GM21390 (cell line): ENCODE measurements at regions not wholly inside any gene's neighbourhood (a gene's known extent, or its start where the extent isn't known, plus 50 kb on each side); places are given as distances from the start of the nearest gene placed in this dataset.
"Not testable (repeated sequence)": the region's sequence is repeated elsewhere in the genome, so short reads cannot be mapped to it uniquely, and the experiment has no call there.

ENCODE experiments used
- ATAC-seq: cut with Tn5 transposase; IDR thresholded peaks from one replicate; pipeline ENCODE4 v1.9.1; 2021; ENCODE audit not compliant: unreplicated experiment

GRCh38 chr3:26108846-26109489 lies 319.1 kb downstream of the OXSM start:
- ATAC-seq = no peak

DNA sequence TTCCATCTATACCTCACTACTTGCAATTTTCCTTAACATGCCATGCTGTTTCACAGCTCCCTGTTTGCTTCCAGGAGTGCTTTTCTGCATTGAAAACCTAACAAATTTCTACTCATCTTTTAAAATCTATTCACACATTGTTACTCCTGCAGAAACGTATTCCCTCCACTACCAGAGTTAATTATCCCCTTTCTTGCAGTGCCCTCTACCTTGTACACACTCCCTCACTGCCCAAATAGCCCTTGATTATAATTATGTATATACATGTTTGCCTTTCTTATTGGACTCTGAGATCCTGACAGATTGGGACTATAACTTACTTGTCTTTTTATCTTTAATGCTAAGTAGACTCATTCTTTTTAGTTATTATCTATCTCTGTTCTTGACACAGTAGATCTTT lies 325.0 kb downstream of the OXSM start:
- no peak for ATAC-seq

GRCh38 chr3:26118165-26118564 lies 328.3 kb downstream of the OXSM start:
- ATAC-seq = peak; percentile 77

DNA sequence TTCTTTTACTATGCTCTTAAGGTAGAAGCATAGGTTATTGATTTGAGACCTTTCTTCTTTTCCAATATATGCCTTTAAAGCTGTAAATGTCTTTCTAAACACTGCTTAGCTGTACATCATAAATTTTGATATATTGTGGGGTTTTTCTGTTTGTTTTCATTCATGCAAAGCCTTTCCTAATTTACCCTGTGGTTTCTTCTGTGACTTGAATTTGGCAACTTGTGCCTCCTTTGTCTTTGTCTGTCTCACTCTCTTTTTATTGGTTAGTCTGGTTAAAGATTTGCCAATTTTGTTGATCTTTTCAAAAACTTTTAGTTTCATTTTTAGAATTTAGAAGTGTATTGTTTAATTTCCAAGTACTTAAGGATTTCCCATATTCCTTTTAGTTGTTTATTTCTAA lies 343.1 kb downstream of the OXSM start:
- ATAC-seq = no peak

DNA sequence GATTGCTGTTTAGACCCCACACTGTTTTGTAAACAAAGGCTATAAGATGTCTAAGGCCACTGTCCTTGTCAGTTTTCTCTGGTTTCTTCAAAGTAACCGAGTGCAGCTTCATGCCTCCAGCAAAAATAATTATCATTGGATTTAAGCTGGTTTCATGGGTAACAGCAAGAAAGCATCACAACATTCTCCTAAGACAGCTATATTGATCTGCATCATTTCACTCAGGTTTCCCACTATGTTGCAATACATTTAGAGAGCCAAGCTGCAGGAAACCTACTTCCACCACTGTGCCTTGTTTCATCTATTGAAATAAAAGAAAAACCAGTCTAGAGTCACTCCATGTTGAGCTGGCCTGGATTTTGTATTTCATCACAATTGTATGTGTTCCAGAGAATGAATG lies 351.4 kb downstream of the OXSM start:
- no peak for ATAC-seq

DNA sequence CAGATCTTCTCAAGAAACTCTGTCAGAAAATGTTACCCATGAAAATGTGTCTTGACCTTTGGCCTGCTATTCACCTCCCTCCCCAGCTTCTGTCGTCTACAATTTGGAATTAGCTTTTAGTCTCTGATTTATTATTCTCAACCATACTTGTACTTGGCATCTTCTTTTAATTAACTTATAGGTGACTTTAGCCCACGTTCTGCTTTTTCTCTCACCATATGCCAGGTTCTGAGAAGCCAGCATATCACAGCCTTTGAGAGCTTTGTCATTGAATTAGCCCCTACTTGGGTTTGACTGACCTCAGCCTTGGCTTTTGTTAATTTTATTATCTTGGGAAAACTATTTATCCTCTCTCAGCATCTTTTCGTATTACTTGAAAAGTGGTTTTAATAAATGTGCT lies 355.9 kb downstream of the OXSM start:
- no peak for ATAC-seq

- not testable (repeated sequence) for ATAC-seq
Measured at GRCh38 chr3:26157428-26157827, 367.5 kb downstream of the OXSM start.

GRCh38 chr3:26171006-26171405 lies 381.1 kb downstream of the OXSM start:
- no peak for ATAC-seq

DNA sequence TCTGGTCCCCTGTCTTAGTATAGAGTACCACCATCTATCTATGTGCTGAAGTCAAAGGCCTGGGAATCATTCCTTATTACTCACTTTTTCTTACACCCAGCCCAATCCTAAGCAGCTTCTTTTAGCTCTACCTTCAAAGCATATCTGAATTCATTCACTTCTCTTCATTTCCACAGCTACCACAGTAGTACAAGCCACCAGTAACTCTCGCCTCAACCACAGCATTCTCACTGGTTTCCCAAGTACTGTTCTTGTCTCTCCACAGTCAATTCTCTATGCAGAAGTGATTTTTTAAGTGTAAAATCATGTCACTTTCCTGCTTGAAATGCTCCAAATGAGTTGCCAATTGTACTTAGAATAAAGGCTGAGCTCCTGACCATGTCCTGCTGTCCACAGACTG lies 401.7 kb downstream of the OXSM start:
- no peak for ATAC-seq

DNA sequence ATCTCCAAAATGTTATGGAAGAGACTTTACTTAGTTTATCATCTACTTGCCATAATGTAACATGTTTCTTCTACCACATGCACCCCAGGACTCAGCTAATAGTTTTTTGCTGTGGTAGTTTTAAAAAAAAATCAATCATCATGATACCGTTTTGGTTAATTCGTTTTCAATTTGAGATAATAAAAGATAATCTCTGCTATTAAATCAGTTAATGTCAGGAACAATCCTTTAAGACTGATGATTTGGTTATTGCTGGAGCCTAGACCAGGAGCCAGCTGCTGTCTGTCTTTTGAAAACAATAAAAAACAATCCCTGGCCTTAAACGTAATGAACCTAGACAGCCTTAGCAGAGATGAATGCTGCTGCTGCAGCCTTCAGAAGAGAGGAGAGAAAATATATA lies 403.7 kb downstream of the OXSM start:
- no peak for ATAC-seq

DNA sequence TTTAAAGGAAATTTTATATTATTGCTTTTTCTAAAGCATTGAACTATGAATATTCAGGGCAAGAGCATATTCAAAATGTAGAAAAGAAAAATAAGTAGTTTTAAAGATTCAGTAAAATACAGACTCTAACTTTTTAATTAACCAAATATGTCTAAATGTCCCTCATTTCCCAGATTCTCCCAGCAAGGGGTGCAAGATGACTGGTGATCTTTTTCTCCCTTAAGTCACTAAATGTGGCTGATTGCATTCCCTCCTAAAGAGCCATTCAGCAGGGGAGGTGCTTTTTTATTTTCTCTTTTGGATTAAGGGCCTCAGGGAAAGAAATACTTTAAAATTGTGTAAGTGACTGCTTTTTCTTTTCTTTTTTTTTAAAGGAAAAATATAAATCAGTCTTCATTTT lies 406.9 kb downstream of the OXSM start:
- no peak for ATAC-seq

DNA sequence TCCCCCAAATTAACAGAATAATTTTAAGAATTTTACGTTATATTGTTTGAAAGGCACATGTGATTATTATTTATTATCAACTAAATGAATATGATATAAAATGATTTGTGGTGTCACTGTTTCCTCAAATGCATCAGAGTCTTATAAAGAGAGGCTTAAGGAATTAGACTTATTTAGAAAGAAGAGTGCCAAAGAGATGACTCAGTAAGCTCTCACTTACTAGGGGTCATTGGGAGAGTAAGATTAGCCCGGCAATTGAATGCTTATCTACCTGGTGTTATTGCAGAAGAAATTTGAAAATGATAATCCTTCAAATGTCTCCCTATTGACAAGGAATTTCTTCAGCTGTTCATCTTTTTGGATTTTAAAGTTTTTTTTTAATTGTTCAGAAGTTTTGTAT lies 408.7 kb downstream of the OXSM start:
- ATAC-seq = no peak

DNA sequence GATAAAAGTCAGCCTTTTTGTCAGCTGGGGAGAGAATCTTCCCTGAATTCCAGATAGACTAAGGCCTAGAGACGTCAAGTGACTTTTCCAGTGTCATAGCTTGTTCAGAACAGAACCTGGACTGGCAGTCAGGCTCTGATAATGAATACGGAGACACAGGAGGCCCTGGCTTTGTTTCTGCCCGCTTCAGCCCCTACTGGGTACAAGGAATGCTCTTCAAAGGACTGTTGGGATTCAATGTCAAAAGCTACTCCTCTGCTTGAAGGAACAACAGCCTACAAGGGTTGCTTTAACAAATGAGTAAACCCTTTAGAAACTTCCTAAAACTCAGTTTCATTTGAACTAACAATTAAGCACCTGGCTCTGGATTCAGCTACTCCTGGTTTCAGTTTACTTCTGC lies 412.3 kb downstream of the OXSM start:
- no peak for ATAC-seq

DNA sequence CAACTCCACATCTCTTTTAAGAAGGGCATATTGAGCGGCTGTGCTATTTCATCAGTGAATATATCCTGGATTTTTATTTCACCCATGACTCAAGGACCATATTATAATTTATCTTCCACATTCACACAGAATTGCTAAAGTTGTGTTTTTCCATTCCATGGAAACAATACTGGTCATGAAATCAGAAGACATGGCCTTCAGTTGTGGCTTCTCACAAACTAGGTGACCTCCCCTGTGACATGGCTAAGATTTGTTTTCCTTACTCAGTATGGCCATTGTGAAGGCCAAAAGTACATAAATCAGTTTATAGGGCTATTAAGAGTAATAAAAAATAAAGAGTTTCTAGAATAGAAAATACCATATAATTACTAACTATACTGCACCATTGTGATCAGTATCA lies 415.6 kb downstream of the OXSM start:
- ATAC-seq = no peak

GRCh38 chr3:26208201-26208600 lies 414.4 kb upstream of the LRRC3B start:
- no peak for ATAC-seq

- no peak for ATAC-seq
Measured at GRCh38 chr3:26229801-26230200, 392.8 kb upstream of the LRRC3B start.

DNA sequence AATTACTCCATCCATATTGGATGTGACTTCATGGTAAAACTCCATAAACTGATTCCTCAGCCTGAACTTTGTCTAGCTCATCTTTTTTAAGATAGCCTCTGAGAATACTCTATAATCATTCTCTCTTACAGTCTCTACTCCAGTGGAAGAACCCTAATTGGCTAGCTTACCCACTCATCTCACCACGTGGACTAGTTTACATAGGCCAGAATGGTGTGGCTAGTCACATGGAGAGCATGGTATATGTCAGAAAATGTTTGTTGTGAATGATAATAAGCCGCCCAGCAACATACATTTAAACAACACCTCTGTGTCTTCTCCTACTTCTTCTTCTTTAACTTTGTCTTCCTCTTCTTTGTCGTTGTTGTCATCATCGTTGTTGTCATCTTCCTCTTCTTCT lies 389.2 kb upstream of the LRRC3B start:
- ATAC-seq = no peak

- no peak for ATAC-seq
Measured at GRCh38 chr3:26236531-26236930, 386.0 kb upstream of the LRRC3B start.

DNA sequence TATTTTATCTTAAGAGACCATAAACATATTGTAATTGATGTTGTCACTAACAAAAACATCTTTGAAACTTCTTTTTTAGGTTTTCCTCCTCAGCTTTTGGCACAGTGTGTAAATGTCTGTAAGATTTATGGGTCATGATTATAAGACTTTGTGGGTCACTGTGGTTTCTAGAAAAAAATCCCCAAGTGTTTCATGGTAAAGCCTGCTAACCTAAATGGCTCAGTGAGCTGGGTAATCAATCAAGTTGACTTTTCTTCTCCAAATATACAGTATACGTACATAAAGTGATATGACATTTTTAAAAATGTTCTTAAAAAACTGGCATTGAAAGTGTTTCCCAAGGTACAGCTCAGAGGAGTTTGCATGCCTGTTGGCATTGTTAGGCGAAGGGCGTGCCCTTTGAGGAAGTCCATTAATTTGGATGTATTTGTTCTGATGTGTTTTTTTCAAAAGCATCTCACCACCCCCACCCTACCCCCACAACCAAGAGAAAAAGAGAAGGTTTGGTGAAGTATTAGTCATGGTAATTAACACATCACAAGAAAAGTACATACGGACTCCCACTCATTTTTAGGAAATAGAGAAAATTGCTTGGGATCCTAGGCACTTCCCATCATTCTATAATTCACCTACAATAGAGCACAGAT lies 385.4 kb upstream of the LRRC3B start:
- no peak for ATAC-seq

DNA sequence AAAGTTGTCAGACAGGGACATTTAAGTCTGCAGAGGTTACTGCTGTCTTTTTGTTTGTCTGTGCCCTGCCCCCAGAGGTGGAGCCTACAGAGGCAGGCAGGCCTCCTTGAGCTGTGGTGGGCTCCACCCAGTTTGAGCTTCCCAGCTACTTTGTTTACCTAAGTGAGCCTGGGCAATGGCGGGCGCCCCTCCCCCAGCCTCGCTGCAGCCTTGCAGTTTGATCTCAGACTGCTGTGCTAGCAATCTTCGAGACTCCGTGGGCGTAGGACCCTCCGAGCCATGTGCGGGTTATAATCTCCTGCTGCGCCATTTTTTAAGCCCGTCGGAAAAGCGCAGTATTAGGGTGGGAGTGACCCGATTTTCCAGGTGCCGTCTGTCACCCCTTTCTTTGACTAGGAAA lies 378.0 kb upstream of the LRRC3B start:
- not testable (repeated sequence) for ATAC-seq

DNA sequence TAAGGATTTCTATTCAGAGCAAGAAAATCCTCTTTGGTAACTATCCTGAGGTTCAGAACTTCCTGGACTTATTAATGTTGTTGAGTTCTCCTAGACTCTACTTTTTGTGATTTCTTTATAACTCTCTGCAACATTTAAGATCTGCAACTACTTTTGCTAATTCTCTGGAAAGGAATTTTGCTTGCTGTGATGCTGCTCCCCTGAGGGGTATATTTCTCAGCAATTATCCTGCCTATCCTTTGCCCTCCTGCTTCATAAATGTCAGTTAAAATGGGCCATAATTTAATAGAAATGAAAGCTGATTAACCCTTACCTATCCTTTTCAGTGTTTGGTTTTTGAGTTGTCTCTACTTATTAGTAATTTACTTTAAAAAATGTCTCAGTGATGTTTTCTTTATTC lies 377.3 kb upstream of the LRRC3B start:
- no peak for ATAC-seq

GRCh38 chr3:26246901-26247300 lies 375.7 kb upstream of the LRRC3B start:
- ATAC-seq = no peak

- ATAC-seq = no peak
Measured at GRCh38 chr3:26247712-26248111, 374.9 kb upstream of the LRRC3B start.
